GM18499 (cell line): ENCODE measurements at regions not wholly inside any gene's neighbourhood (a gene's known extent, or its start where the extent isn't known, plus 50 kb on each side); places are given as distances from the start of the nearest gene placed in this dataset.
"Not testable (repeated sequence)": the region's sequence is repeated elsewhere in the genome, so short reads cannot be mapped to it uniquely, and the experiment has no call there.

Source experiments
- ATAC-seq: cut with Tn5 transposase; IDR thresholded peaks from one replicate; pipeline ENCODE4 v1.9.1; 2021; ENCODE audit warnings: moderate number of reproducible peaks; ENCODE audit not compliant: insufficient read depth, unreplicated experiment

GRCh38 chr13:81194362-81194761, 853.4 kb upstream of the SPRY2 start:
- no peak for ATAC-seq

- ATAC-seq, result no peak
Observed at GRCh38 chr13:81184556-81185265, 843.8 kb upstream of the SPRY2 start.

DNA sequence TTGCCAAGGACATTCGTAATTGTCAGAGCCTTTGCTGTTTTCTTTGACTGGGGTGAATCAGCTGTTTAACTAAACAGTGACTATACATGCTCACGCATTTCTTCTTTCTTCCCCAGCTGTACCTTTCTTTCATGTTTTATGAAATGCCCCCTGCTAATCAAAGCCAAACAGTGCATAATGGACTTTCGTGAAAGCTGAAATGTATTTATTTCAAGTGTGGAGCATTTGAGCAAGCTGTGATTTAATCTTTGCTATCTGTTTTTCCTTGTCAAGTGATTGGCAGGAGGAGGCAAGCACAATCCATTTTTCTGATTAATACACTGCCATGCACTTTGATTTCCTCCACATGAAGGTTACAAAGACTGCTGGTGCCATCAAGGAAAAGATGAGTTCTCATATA, 831.7 kb upstream of the SPRY2 start:
- no peak for ATAC-seq

GRCh38 chr13:81171065-81171647, 830.2 kb upstream of the SPRY2 start:
- no peak for ATAC-seq

DNA sequence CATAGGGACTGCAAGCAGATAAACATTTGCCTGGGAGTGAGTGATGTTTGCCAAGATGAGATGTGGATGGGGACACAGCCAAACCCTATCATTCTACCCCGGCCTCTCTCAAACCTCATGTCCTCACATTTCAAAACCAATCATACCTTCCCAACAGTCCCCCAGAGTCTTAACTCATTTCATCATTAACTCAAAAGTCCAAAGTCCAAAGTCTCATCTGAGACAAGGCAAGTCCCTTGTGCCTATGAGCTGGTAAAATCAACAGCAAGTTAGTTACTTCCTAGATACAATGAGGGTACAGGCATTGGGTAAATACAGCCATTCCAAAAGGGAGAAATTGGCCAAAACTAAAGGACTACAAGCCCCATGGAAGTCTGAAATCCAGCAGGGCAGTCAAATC, 822.9 kb upstream of the SPRY2 start:
- not testable (repeated sequence) for ATAC-seq

- ATAC-seq, result no peak
Observed at GRCh38 chr13:81153478-81153877, 812.6 kb upstream of the SPRY2 start.

DNA sequence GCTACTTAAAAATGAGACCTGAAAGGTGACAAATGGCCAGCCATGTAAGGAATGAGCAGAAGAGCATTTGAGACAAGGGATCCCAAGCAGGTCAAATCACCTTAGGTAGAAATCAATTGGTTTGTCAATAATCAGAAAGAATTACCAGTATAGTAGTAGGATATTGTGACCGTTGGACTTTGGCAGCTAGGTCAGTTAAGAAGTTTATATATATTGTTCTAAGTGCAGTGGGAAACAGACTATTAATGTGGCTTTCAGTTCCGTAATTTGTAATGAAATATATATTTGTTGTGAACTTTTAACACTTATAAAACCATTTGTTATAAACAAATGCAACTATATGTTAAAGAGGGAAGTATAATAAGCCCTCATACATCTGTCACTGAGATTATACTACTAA, 807.9 kb upstream of the SPRY2 start:
- no peak for ATAC-seq

DNA sequence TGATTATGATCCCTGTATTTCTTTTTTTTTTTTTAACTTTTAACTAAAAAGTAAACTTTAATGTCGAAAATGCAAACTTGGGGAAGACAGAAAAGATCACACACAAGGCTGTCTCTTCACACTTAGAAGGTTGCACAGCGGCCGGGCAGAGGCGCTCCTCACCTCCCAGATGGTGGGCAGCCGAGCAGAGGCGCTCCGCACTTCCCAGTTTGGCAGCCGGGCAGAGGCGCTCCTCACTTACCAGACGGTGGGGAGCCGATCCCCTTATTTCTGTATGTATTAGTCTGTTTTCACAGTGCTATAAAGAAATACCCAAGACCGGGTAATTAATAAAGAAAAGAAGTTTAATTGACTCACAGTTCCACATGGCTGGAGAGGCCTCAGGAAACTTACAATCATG, 805.6 kb upstream of the SPRY2 start:
- not testable (repeated sequence) for ATAC-seq

GRCh38 chr13:81142306-81142999, 801.5 kb upstream of the SPRY2 start:
- no peak for ATAC-seq

- no peak for ATAC-seq
Observed at GRCh38 chr13:81140675-81141074, 799.7 kb upstream of the SPRY2 start.

- no peak for ATAC-seq
Observed at GRCh38 chr13:81139987-81140386, 799.1 kb upstream of the SPRY2 start.

DNA sequence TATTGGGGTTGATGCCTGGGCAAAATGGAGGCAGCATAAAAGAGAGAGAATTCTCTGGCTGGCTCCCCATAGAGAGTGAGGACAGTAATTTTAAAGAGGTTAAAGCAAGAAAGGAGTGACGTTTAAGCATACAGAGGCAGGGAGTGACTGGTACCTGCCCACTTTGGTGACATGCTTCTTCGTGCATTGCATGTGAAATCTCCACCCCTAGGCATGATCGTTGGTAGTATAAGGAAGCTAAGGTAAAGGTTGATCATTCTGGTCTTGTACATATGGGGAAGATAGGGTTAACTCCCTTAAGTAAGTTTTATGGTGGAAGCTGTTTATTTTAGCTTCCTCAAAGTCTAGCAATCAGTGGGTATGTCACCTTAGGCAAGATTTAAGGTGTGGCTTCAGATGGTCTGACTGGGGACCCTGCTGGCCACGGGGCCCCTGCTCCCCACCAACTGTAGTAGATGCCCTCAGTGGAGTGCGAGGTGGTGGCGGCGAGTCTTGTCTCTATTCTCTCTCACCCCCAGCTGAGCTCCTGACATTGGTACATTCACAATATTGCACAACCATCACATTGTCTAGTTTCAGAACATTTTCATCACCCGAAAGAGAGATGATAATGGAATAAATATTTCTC, 797.5 kb upstream of the SPRY2 start:
- ATAC-seq, result no peak

- no peak for ATAC-seq
Observed at GRCh38 chr13:81133066-81133465, 792.1 kb upstream of the SPRY2 start.

GRCh38 chr13:81117416-81117815, 776.5 kb upstream of the SPRY2 start:
- ATAC-seq, result no peak

DNA sequence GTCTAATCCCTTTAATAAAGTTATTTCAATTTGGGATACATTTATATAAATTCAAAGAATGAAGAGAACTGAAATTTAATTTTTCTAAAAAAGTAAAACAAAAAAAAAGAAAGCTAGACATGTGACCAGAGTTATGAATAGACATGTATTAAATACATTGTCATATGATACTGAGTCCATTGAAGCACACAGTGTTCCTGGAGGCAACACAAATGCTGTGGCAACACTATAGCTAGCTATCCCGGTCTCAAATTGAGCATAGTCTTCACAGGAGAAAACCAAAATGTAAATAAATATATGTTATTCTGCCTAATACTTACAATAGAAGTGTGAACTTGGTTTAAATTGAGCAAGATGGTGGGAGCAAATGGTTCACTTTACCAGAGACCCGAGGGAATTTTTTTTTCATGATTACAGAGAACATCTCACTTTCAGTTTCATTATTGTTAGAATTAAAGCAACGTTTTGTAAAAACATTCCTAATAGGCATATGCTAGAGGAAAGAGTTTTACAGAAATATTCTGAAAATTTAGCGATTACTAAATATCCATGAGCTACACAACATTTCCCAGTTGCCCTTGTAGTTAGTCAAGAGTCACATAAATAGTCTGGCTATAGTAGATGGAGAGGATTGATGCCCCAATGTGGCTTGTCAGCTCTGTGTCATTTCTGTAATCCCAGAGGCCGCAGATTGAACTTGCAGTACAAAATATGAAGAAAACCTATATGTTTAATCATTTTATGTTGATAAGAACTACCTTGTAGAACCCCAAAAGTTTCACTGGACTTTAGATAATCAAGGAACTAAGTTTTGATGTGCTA, 775.7 kb upstream of the SPRY2 start:
- no peak for ATAC-seq

- ATAC-seq, result no peak
Observed at GRCh38 chr13:81109026-81109425, 768.1 kb upstream of the SPRY2 start.

- no peak for ATAC-seq
Observed at GRCh38 chr13:81106348-81106747, 765.4 kb upstream of the SPRY2 start.

GRCh38 chr13:81104035-81104715, 763.2 kb upstream of the SPRY2 start:
- no peak for ATAC-seq

GRCh38 chr13:81102066-81102465, 761.1 kb upstream of the SPRY2 start:
- not testable (repeated sequence) for ATAC-seq
